ENCODE measurements at regions not wholly inside any gene's neighbourhood (a gene's known extent, or its start where the extent isn't known, plus 50 kb on each side); places are given as distances from the start of the nearest gene placed in this dataset.
"Not testable (repeated sequence)": the region's sequence is repeated elsewhere in the genome, so short reads cannot be mapped to it uniquely, and the experiment has no call there.

GRCh38 chr12:102297412-102297811 lies 99.8 kb upstream of the PMCH start:
- no peak for DNase-seq

DNA sequence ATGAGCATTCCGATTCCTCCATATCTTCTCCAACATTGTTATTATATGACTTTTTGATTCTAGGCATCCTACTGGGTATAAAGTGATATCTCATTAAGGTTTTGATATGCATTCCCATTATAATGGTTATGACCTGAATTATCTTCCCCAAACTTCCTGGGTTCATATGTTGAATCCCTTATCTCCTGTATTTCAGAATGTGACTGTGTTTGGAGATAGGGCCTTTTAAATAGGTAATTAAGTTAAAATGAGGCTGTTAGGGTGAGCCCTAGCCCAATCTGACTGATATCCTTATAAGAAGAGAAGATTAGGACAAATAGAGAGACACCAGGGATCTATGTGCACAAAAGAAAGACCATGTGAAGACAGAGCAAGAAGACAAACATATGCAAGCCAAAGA lies 96.9 kb upstream of the PMCH start:
- DNase-seq, result no peak

DNA sequence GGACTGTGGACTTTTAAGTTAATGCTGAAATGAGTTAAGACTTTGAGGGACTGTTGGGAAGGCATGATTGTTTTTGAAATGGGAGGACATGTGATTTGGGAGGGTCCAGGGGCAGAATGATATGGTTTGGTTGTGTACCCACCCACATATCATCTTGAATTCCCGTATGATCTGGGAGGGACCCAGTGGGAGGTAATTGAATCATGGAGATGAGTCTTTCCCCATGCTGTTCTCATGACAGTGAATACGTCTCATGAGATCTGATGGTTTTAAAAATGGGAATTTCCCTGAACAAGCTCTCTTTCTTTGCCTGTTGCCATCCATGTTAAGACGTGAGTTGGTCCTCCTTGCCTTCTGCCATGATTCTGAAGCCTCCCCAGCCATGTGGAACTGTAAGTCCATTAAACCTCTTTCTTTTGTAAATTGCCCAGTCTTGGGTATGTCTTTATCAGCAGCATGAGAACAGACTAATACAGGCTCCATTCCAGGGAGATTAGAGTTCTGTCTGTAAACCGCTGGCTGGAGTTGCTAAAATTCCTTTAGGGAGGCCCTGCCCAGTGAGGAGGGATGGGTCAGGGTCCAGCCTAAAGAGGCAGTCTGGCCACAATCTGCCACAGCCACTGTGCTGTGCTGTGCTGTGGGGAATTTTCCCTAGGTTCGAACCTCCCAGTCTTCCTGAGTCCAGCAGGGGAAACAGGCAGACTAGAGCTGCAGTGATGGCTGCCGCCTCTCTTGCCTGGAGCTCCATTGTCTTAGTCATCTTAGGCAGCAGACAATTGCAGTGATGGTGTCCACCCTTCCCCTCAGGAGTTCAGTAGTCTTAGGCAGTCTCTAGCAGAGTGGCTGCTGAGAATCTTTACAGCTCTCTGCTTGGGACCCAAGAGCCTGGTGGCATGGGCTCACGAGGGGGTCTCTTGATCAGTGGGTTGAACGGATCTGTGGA lies 94.1 kb upstream of the PMCH start:
- not testable (repeated sequence) for DNase-seq

- not testable (repeated sequence) for DNase-seq
Observed at GRCh38 chr12:102289702-102290101, 92.1 kb upstream of the PMCH start.

GRCh38 chr12:102281231-102281630 lies 83.6 kb upstream of the PMCH start:
- DNase-seq, result no peak

DNA sequence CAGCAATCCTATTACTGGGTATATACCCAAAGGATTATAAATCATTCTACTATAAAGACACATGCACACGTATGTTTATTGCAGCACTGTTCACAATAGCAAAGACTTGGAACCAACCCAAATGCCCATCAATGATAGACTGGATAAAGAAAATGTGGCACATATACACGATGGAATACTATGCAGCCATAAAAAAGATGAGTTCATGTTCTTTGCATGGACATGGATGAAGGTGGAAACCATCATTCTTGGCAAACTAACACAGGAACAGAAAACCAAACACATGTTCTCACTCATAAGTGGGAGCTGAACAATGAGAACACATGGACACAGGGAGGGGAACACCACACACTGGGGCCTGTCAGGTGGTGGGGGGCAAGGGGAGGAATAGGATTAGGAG lies 58.1 kb upstream of the PMCH start:
- not testable (repeated sequence) for DNase-seq

DNA sequence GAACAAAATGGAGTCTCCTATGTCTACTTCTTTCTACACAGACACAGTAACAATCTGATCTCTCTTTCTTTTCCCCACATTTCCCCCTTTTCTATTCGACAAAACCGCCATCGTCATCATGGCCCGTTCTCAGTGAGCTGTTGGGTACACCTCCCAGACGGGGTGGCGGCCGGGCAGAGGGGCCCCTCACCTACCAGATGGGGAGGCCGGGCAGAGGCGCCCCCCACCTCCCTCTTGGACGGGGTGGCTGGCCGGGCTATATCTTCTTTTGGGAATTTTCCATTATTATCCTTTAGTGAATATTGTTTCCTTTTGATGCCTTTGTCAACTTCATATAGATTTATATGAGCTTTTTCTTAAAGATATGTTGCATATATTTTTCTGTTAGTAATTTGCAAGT lies 53.4 kb upstream of the PMCH start:
- not testable (repeated sequence) for DNase-seq

- no peak for DNase-seq
Observed at GRCh38 chr12:102249079-102249841, 51.6 kb upstream of the PMCH start.
